ENCODE measurements at regions not wholly inside any gene's neighbourhood (a gene's known extent, or its start where the extent isn't known, plus 50 kb on each side); places are given as distances from the start of the nearest gene placed in this dataset.
A peak's percentile ranks its signal among the peaks of the same experiment; 100 is the strongest.

DNA sequence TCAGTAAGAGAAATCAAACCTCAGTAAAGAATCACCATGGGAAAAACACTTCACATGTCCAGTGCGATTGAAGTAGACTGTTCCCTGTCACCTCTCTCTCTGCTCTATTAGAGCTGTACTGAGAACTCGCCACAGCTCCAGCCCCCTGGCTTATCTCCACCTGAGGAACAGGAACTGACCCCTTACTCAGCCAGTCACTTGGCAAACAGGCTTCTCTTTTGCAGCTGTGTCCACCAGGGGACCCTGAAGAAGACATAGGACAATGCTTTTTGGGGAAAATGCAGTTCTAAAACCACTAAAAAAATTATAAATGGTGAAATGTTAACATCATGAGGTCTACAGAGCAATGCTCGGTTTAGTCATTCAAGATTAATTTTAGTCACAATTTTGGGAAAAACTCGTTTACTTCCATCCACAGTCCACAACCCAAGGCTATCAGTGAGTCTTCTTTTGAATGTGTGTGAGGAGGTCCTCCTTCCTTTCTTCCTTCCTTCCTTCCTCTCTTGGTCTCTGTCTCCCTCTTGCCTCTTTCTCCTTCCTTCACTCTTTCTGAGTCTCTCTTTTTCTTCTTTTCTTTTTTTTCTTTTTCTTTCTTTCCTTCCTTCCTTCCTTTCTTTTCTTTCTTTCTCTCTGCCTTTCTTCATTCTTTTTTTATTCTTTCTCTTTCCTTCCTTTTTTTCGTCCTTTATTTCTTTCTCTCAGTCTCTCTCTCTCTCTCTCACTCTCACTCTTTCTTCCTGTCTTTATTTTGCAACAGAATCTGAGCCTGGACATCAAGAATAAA lies 1189.5 kb upstream of the TMEM132C start:
- DNase-seq, result no peak

DNA sequence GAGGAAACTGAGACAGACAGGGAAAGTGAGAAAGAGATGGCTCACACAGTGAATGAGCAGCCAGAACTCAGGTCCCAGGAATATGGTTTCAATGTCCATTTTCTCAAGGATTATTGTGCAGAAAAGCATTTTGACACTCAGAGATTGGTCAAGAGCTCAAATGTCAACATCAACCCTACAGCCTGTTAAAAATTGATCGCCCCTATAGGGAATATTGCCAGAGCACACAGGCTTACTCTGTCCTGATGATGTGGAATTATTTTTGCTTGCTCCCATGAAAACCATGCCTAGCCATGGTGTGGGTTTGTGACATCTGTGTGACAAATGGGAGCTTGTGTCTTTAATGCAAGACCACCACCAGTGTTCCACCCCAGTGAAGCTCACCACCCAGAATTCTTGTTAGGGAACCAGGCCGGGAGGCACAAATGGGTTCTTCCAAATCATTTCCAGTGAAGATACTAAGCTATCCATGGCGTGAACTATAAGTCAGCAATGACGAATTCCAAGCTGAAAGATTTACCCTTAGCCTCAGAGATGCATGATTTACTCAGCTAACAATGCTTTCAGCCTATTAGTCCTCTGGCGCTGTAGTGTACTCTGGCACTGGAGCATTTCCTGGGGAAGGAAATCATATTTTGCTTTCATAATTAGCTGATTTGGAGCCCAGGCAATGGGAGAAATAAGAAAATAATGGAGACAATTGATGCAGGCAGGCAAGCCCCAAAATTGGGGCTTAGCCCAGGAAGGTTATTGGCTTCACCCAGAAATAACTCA lies 1188.2 kb upstream of the TMEM132C start:
- DNase-seq, result no peak

GRCh38 chr12:127079636-127080035 lies 1187.3 kb upstream of the TMEM132C start:
- DNase-seq, result no peak

DNA sequence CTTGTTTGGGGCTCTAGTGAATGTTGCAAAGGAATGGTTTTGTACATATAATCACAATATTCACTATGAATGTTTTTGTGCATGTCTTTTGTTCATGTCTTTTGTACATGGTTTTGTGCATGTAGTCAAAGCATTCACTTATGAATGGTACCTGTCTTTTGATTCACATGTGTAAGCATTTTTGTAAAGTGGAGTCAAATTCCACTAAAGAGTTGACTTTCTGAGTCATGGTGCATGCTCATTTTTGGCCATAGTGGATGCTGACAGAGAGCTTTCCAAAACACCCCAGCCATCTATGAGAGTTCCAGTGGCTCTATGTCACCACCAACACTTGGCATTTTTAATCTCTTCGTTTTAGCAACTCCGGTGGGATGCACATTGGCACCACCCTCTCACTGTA lies 1185.9 kb upstream of the TMEM132C start:
- no peak for DNase-seq

GRCh38 chr12:127083008-127083949 lies 1183.7 kb upstream of the TMEM132C start:
- DNase-seq, result no peak

GRCh38 chr12:127101076-127101475 lies 1165.9 kb upstream of the TMEM132C start:
- DNase-seq, result no peak

GRCh38 chr12:127106041-127106440 lies 1160.9 kb upstream of the TMEM132C start:
- no peak for DNase-seq

GRCh38 chr12:127106697-127107096 lies 1160.3 kb upstream of the TMEM132C start:
- DNase-seq, result no peak

DNA sequence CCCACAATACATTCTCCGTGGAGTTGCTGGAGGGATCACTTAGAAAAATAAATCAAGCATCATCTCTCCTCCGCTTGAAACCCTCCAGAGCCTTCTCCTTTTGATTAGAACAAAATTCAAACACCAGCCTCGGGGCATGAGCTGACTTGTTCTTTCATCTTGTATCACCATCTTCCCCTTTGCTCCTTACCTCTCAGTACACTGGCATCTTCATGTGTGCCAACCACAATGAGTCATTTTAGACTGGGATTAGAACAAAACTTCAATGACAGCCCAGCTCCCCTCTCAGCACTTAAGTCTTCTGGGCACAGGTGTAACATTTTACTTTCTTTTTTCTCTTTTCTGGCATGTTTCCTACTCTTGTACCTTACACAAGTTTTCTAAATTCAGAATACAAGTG lies 1159.2 kb upstream of the TMEM132C start:
- DNase-seq, result no peak

DNA sequence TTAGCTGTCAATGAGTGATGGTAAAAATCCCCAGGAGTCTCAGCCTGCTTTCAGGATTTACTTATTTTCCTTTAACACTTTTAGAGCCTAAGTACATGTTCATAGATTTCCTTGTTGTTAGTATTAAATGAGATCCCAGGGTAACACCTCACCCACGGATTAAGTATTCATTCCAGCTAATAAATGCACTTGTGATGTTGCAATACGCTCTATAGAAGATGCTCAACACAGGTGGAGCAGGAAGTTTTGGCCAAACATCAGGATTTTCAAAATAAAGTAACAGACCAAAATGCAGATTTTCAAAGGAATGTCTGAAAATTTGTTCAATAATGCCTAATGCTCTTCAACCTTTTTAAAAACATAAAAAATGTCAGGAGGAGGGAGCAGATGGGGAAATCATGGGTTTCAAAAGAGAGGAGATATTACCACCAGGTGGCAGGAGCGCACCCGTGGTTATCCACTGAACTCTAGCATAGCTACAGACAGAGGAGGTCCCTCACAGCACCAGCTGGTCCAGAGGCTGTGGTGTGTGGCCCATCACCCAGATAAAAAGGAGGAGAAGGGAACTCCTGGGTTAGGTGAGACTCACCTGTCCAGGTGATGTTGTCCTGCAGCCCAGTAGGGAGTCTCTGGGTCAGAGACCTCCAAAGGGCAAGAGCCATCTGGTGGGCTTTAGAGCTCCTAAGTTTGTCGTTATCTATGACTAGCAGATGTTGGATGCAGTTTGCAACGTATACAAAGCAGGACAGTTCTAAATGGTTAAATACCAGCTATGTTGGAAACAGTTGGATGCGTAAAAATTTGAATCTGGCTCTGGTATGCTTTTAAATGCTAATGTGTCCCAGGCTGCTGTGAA lies 1158.4 kb upstream of the TMEM132C start:
- DNase-seq, result peak; percentile 23

GRCh38 chr12:127113945-127114344 lies 1153.0 kb upstream of the TMEM132C start:
- no peak for DNase-seq

DNA sequence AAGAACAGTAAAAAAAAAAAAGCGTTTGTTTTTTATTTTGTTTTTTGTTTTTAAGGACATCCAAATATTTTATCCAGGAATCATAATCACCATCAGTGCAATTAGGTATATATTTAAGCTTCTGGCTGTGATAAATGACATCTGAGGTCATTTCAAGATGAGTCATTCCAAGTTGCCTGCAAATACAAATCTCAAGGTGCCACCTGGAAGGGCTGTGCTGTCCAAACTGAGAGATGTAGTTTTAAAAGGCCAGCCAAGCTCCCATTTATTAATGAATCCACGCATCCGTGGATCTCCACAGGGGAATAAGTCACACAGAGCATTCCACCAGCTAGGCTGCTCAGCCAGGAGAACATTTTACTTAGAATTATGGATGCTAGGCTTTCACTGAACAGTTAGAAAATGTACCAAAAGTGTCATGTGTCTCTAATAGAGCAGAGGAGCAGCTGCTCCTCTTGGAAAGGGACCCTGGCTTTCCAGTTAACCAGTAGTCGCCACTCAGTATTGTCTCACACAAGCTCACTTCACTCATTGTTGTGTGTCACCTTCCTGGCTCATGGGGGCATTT lies 1151.4 kb upstream of the TMEM132C start:
- DNase-seq, result no peak

- DNase-seq, result no peak
Measured at GRCh38 chr12:127118251-127118650, 1148.7 kb upstream of the TMEM132C start.

DNA sequence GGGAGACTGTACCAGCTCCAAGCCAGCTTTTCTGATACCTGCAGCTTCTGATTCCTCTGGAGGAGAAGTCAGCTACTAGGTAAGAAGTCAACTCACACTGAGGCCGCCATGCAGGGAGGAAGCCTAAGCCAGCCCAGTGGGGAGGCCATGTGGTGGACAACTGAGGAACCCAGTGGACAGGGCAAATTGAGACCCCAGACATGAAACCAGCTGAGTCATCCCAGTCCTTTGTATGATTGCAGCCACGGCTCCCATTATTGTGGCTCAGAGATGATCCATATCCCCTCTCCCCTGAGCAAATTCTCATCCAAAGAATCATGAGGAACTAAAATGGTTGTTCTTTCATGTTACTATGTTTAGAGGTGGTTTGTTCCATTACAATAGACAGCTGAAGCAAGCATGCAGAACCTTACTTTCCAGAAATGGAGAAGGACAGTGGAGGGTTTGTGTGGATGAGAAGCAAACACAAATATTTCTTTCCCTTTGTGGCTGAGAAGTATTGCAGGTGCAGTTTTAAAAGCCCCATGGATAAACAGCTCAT lies 1147.3 kb upstream of the TMEM132C start:
- no peak for DNase-seq

DNA sequence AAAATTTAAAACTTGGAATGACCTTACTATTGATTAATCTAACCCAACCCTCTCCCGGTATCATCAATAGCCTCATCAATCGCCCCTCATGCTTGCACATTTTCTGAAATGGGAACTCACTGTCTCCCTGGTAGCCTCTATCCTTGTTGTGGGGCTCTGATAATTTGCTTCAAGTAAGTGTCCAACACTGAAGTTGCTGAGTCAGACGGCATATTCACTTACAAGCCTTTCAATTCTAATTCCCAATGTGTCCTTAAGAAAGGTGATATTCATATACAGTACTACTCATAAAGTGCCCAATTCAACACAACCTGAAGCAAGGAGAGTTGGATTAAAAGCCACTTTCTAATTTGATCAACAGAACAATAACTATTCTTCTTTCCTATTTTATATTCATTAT lies 1146.1 kb upstream of the TMEM132C start:
- no peak for DNase-seq

DNA sequence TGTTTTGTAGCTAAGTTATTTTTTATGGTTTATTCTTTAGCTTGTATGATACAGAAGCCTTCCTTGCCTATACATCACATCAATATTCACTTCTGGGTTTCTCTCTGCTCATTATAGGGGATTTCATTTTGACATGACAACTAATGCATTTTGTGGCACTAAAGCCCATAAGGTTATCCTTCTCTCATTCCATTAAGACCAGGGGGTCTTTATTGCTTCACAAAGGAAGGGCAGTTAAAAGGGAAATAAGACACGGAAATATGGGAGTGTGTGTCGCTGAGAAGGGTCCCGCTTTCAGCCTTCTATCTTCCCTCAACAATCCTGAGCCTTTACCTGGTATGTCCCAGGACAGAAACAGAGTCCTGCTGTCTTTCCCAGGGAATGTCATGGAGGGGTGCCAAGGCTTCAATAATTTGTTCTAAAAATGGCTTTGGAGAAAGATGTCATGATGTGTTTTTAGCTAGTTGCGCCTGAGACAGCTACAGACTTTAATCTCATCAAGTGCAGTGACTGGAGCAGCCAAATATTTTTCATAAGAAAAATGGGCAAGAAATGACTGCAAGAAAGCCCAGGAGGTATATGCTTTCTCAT lies 1145.4 kb upstream of the TMEM132C start:
- no peak for DNase-seq

GRCh38 chr12:127125607-127126259 lies 1141.2 kb upstream of the TMEM132C start:
- no peak for DNase-seq

GRCh38 chr12:127126260-127126628 lies 1140.7 kb upstream of the TMEM132C start:
- DNase-seq, result no peak

DNA sequence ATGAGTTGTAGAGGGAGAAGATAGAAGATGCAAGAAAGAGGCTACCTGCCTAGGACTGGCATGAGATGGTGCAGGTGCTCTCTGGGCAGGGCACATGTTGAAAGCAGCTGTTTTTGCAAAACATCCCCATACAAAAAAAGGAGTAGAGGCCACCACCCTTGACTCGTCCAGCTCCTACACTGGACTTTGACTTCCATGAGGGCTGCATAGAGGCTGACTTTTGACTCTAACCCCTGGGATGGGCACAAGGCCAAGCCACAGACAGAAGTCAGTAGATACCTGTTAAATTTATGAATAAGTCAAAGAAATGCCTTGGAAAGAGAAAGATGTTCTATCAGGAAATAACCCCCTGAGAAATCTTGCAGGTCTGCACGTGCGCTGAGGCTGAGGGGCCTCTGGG lies 1139.1 kb upstream of the TMEM132C start:
- DNase-seq, result no peak

DNA sequence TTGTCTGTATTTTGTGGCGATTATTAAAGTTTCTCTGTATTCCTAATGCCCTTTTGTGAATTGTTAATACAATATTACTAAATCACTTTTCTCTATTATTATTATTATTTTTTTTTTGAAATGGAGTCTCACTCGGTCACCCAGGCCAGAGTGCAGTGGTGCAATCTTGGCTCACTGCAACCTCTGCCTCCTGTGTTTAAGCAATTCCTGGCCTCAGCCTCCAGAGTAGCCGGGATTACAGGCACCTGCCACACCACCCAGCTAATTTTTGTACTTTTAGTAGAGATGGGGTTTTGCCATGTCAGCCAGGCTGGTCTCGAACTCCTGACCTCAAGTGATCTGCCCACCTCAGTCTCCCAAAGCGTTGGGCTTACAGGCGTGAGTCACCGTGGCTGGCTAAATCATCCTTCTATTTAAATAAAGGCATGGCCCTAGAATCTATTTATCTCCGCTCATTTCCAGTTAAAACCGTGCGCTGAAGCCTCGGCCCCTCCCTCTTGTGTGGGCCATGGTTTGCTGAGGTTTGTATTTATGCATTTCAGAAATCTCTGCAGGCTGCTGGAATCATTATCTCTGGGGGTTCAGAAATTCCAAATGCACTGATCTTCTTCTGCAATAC lies 1136.4 kb upstream of the TMEM132C start:
- no peak for DNase-seq
